ENCODE measurements at regions not wholly inside any gene's neighbourhood (a gene's known extent, or its start where the extent isn't known, plus 50 kb on each side); places are given as distances from the start of the nearest gene placed in this dataset.

DNA sequence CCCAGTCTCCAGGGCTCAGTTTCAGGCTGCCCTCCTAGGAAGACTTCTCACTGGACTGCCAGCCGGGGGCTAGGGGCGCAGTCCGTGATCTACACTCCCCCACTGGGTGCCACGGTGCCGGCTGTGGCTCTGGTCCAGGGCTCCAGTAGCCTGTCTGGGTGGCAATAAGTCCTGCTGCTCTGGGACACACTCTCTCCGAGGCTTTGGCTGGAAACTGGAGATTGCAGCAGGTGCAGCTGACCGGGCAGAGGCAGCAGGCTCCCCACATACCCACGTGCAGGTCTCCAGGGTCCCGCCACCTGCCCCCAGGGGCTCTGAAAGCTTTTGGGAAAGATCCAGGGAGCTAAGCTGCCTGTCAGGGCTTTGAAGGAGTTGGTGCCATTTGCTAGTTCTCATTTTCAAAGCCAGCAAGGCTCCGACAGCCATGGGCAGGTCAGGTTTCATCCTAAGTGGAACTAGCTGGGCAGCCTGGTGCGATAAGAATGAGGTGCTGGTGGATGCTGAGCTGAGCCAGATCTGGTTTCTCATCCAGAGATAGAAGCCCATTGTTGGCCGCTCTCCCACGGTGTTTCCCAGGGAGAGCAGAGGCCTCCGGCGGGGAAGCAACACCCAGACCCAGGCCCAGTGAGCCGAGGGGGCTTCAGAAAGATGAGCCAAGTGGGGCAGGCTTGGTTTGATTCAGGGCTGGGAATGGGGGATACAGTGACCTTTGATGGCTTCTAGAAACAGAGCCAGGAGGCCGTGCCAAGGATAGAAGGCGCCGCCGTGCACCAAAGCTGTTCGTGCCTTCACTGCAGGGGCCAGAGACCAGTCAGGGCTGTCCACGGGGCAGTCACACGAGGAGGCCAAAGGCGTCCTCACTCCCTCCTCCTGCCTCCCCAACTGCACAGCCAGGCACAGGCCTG, 141.7 kb upstream of the GPC1 start:
- POLR2A ChIA-PET = no interaction called here
- CTCF ChIA-PET = no interaction called here

DNA sequence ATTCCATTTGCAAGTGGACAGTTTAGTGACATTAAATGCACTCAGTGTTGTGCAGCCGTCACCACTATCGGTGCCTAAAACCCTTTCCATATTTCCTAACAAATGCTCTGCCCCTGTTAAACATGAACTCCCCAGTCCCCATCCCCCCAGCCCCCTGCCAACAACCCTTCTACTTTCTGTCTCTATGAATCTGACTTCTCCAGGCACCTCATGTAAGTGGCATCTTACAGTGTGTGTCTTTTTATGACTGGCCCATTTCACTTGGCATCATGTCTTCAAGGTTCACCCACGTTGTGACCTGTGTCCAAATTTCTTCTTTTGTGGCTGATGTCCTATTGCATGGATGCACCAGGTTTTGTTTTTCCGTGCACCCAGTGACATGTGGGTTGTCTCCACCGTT, 140.9 kb upstream of the GPC1 start:
- ChIA-PET POLR2A (no interaction called here), CTCF (no interaction called here)

DNA sequence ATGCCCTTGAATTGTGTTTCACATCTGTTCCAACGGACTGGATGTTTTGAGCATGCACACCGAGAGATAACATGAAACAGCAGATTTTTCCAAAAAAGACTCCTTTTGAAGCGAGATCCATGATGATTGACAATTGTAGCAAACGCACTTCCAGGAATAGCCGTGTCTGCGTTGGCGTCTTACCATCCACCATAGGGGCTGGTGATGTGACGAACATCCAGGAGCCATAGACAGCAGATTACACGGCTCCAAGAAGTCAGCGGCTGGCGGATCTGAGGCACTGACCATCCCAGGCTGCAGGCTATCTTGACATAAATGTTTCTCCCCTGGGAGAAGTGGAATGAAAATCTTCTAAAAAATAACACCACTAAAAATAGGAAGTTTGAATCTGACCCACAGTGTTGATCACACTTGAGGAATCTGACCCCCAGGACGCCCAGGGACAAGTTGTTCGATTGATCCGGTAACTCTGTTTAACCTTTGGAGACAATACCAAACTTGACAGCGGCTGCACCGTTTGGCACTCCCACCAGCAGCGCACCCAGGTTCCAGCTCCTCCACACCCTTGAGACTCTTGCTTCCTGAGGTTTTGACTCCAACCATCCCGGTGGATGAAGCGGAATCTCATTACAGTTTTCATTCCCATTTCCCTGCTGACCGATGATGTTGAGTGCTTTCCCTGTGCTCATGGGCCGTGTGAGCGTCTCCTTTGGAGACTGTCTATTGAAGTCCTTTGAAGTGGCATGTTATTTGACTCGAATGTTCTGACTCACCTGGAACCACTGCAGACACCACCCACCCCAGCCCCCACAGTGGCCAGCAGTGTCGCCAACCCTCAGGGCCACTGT, 140.0 kb upstream of the GPC1 start:
- CTCF ChIA-PET = no interaction called here
- POLR2A ChIA-PET = no interaction called here

DNA sequence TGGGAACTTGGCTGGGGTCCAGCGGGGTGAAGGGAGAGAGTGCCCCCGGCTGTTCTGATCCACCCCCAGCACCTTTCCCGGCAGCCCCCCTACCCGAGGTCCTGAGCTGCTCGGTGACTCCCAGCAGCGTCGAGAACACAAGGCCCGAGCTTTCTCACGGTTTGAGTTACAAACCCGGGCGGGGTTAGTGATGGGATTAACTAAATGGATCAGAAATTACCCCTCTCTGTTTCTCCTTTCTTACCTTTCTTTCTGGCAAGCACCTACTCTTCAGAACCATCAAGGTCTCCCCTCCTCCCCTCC, 139.4 kb upstream of the GPC1 start:
- CTCF ChIA-PET = no interaction called here
- POLR2A ChIA-PET = no interaction called here

DNA sequence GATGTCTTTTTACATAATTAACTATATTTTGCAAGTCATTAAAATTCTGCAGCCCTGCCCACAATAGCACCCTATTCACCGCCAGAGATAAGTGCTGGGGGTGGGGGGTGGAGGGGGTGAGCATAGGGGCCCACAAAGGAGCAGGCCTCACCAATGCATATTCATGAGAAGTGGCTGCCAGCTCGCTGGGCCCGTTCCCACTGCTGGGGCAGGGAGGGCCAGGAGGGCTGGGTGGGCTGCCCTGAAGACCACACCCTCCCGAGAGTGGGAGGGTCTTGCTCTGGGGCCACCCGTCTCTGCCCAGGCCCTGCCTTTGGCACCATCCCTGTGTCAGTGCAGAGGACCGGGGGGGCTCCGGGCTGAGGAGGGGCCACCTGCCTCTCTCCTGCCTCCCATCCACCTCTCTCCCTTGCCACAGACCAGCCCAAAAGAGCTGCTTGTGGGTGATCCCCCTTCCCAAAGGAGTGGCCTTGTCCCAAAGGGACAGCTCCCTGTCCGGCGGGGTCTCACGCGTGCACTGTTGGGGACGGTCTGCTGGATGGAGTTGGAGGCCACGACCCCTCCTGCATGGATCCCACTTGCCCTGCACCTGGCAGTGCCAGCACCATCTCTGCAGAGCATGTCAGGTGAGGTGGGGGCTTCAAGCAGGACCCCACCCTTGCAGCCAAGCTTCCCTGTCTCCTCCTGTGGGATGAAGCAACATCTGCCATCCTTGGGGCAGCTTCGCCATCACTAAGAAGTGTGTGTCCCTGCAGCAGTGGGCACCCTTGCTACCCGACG, 138.8 kb upstream of the GPC1 start:
- ChIA-PET POLR2A (no interaction called here), CTCF (no interaction called here)

DNA sequence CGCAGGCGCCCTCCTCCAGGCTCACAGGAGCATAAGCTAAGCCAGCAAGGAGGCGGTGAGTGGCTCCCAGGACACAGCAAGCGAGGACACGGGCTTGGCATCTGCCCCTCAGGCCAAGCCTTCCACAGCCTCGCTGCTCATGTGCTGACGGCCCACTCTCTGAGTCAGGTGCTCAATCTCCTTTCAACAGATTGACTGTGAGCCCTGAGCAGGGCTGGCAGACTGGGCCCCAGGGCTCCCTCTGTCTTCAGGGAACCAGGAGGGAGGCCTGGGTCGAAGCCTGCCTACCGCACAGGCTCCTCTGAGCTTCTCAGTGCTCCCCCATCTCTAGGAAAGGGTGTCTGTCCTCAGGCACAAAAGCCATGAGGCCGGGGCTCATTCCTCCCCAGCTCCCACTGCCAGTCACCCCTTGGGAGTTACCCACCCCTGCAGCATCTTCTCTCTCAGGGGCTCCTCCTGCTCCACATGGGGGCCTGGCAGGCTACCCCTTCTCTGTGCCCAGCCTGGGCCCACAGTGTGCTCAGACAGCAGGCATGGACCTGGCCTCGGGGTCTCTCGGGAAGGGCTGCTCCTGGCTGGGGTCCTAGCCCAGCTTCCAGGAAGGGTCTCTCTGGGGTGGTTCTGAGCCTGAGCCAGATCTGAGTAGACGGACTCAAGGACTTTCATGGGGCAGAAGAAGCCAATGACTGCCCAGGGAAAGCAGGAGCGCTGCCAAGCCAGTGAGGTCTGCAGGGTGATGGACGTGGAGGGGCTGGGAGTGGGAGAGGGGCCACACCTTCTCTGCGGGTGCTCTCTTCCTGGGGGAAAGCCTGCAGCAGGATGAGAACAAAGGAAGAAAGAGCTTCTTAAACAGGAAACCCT, 138.0 kb upstream of the GPC1 start:
- CTCF ChIA-PET = no interaction called here
- POLR2A ChIA-PET = no interaction called here

DNA sequence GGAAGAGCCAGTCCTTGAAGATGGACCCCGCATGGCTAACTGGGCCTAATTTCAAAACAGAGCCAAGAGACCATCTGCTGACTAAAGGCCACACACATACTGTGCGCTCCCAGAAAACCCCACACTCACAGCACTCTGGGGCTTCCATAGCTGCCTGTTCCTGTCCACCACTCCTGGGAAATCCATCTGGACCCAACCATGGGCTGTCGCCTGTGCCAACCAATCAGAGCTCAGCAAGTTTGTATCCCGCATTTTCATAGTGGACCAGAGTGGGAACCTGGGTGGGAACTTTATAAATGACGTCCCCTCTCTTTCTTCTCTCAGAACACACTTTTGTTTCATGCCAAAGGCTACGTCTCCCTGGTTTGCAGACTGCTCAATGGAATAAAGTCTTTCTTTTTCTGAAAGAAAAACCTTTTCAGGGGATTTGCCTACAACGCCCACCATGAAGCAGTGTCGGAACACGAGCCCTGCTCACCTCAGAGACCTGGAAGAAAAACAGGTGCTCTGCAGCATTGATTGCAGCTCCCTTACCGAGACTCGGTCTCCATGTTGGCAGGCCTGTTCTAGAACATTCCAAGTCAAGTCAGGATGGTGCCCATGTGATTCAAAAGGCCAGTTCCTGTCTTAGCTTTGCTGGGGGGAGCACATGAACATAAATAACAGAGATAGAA, 137.2 kb upstream of the GPC1 start:
- ChIA-PET CTCF (no interaction called here), POLR2A (no interaction called here)

DNA sequence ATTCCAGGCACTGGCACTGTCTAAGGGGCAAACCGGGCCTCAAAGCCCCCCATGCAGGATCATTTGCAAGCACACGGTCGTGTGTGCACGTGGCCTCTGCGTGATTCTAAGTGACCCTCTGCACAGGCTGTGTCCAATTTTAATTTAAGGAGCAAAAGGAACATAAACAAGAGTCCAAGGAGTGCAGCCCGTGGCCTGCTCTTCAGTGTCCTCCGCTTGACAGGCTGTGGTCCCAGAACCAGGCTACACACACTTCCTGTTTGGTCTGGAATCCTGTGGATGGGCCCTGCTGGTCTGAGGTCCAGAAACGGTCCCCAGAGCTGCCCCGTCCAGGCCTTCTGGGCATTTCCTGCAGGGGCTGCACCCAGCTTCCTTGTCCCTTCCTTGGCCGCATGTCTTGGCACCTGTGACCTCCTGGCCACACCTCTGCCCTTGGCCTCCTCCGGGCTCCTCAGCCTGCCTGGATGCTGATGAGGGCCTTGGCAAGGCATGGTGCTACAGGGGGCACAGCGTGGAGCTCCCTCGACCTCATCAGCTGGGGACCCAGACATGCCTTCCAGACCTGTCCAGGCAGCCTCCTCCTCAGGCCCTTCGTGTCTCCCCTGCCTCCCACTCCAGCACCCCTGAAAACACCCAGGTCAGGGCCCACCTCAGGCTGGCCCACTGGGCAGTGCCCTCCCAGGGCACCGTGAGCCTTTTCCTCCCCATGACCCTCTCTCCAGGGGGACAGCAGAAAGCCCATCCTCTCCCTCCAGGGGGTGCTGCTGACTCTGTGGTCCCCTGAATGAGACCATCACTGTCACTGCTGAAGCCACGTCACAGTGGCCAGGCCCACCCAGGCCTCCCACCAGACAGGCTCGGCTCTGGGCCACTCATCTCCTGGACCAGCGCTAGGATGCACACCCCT, 136.4 kb upstream of the GPC1 start:
- CTCF ChIA-PET = no interaction called here
- POLR2A ChIA-PET = no interaction called here

DNA sequence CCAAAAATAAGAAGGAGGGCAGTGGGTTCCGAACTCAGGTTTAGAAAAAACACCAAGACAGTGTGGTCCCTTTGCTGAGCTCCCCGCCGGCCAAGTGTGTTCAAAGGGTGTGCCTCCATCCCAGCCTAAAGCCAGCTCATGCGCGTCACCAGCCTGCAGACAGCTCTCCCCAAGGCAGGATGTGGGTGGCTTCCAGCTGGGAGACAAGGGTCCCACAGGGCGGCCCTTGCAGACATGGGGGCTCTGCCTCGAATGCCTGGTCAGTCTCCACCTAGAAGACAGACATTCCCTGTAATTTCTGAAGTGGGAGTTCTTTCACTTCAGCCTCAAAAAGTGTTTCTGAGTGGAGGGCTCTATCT, 135.8 kb upstream of the GPC1 start:
- POLR2A ChIA-PET = no interaction called here

DNA sequence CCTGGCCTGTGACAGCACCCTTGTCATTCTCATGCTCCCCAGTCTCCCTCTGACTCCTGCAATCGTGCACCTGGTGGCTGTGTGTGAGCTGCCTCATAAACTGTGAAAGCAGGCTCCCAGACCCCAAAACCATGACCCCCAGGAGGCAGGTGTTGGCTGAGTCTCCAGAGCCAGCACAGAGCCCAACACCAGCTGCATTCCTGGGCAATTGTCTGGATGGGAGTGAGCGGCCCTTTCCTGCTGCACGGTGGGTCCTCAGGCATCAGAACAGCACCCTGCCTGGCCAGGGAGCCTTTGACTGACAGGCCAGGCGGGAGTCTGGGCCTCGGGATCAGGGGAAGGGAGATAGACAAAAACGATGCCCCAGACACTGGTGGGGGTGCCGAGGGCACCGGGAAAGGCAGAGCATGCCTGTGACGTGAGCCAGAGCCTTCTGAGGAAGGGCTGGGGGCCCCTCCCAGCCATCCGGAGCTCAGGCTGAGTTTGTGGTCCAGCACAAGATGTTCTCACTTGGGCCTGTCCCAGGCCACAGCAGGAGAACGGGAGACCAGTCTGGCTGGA, 135.1 kb upstream of the GPC1 start:
- ChIA-PET CTCF (no interaction called here), POLR2A (no interaction called here)

More for the DNA sequence above, 135.8 kb upstream of the GPC1 start:
- CTCF ChIA-PET = no interaction called here

DNA sequence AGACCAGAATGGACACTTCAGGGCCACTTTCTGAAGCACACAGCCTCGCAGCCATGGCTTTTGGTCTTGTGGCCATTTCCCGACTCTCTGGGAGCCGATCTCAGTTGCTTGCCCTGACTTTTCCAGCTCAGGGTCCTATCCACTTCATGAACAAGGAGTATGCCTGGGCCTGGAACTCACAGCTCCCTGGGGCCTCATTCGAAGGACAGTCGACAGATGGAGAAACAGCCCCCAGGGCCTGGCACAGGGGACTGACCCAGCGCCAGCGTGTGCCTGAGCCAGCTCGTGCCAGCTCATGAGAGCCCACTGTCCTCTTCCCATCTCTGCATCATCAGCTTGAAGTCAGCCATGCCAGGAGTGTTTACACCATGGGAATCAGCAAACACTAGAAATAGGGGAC, 134.6 kb upstream of the GPC1 start:
- CTCF ChIA-PET = no interaction called here

DNA sequence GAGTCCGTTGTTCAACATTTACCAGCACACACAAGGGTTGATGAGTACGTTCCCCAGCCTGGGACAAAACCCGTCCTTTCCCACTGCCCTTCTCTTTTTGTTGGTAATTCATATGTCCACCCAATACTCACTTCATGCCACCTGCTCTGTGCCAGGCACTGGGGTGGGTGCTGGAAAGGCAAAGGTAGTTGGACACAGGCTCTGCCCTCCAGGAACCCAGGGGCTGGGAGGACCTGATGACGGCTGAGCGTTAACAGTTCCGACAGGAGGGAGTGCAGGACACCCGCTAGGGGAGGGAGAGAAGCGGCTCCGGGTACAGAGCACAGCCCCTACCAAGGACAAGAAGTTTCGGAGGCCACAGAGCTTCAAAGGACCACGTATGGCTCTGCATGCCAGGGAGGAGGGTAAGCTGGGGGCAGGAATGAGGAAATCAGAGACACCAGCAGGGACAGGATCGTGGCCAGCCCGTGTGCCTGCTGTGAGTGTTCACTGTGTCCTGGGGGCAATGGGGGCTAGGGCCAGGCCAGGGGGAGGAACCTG, 134.1 kb upstream of the GPC1 start:
- ChIA-PET POLR2A (no interaction called here), CTCF (no interaction called here)

More for the DNA sequence above, 134.6 kb upstream of the GPC1 start:
- POLR2A ChIA-PET = no interaction called here

DNA sequence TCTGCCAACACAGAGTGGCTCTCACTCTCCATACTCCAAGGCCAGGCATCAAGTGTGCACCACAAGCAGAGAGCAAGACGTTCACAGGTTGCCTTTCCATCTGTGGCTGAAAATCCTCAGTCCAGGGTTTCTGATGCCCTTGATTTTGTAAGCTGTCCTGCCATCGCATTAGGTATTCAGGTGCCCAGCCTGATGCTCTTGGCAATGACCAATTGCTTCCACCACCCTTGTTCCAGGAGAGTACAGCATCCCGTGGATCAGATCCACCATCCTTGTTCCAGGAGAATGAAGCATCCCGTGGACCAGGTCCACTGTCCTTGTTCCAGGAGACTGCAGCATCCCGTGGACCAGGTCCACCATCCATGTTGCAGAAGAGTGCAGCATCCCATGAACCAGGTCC, 133.4 kb upstream of the GPC1 start:
- ChIA-PET CTCF (interaction anchor here (0.5 kb wide), 1 partner anchor 267 kb away, joined by 3 read pairs; no protein-coding TSS in a partner anchor), POLR2A (interaction anchor here (0.6 kb wide), 1 partner anchor 673 kb away, joined by 5 read pairs; no protein-coding TSS in a partner anchor)

DNA sequence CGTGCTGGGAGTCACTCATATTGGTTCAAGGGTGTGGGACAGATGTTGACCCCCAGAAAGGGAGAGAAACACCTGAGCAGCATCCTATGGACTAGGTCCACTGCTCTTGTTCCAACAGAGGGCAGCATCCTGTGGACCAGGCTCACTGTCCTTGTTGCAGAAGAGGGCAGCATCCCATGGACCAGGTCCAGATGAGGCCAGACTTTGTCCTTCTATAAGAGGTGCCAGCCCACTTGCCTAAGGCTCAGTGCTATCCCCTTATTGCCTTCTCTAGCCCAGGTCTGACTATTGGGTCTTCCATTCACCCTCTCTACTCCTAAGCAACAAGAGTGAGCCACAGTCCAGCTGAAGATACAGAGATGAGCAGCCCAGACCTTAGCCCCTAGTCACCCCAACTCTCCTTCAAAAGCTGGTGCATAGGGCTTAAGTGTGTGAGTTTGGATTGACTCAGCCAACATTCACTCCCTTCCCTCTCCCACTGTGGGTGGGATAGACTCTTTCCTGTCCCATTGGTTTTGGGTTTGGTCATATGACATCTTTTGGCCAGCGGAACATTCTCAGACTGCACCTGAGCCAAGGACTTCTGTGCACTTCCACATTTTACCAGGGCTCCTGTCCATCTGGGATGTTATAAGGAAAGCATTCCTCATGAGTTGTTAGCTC, 132.4 kb upstream of the GPC1 start:
- POLR2A ChIA-PET = no interaction called here
- CTCF ChIA-PET = no interaction called here

DNA sequence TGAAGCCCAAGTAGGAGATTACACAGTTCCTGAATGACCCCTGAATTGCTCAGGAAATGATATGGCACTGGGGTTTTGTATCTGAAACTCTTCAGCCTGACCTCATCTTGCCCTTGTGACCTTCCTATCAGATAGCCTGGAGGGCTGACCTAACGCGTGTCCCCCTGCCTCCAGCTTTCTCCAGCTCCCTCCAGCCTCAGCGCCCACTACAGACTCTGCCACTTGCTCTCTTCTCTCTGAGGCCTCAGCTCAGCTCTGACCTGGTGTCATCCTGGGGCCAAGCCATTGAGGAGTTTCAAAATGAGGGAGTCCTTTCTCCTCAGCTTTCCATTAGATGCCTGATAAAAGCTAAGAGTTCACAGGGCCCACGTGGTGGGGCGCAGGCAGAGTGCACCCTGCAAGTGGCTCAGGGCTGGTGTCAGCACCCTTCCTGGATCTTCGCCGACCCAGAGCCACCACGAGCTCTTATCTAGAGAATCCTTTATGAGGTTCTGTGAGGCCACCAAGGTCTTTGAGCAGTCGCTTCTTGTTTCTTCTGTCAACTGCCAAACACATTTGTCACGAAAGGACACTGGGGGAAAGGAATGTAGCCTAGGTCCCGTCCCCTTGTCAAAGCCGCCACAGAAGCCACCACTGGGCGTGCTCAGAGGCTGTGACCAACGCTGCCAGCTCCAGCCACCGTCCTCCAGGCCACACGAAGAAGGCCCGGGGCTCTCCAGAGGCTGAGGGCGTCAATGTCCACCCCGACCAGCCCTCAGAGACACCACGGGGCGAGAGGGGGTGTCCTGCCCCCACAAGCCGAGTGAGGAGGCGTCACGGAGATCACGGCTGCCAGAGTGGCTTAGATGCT, 131.3 kb upstream of the GPC1 start:
- ChIA-PET POLR2A (no interaction called here), CTCF (no interaction called here)

DNA sequence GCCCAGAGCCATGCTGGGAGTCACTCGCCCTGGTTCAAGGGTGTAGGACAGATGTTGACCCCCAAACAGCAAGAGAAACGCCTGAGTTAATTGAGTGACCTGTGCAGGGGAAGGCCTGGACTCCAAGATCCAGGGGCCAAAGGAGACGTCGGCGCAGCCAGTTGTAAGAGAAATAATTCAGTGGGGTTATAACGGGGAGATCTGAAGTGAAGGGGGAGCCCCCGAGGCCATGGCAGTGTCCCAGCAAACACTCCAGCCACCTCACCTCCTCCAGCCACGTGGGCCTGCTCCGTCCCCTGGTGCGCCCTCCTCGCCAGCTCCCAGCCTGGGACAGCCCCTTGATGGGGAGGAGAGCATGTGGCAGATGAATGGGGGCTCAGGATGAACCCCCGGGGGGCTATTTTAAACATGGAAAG, 130.7 kb upstream of the GPC1 start:
- ChIA-PET POLR2A (no interaction called here), CTCF (no interaction called here)

Measured in activated CD8-positive, alpha-beta memory T cell treated with anti-CD3 and anti-CD28 coated beads for 36 hours (primary cell).